COR-L47 (cell line): ENCODE measurements at regions not wholly inside any gene's neighbourhood (a gene's known extent, or its start where the extent isn't known, plus 50 kb on each side); places are given as distances from the start of the nearest gene placed in this dataset.

Source experiments
- DNase-seq: peaks from one replicate; lab custom pipeline; 2025; lab: John Stamatoyannopoulos, UW

DNA sequence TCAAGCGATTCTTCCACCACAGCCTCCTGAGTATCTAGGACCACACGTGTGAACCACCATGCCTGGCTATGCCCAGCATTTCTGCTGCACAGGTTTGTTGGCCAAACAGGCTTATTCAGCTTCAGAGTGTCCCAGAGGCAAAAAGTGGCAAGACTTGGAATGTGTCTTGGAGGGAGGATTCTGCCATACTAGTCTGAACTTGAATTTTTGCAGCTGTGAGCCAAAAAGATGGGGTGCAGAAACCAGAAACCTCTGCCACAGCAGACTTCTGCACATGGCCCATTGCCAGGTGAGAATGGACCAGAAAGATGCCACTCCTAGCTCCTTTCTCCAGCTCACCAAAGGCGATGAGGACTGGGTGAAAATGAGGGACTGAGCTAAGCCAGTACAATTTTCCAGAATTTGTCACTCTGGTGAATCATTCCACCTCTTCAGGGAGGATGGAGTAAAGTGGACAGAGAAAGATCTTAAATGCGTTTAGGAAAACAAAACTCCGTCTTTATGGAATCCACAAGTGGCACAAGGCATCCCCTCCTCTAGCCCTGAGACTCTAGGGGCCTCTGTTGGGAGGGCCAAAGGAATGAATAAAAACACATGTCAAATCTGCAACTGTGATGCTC, 369.1 kb upstream of the CLNK start:
- no peak for DNase-seq

DNA sequence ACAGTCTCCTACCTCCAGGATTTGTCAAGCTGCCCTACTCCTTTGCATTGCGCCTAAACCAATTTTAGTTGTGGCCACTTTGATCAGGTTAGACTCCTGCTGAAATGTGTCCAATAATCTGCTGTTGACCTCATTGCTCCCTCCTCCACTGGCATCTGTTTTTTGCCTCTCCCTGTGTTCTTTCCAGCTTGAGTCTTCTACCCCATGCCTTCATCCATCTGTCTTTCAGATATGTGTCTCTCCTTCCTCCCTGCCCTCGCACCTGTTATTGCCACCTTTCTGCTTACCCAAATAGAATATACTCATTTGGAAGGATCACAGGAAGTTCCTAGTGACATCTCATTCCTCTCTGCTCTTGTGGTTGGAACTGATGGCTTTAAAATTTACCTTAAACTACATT, 366.6 kb upstream of the CLNK start:
- DNase-seq = no peak

DNA sequence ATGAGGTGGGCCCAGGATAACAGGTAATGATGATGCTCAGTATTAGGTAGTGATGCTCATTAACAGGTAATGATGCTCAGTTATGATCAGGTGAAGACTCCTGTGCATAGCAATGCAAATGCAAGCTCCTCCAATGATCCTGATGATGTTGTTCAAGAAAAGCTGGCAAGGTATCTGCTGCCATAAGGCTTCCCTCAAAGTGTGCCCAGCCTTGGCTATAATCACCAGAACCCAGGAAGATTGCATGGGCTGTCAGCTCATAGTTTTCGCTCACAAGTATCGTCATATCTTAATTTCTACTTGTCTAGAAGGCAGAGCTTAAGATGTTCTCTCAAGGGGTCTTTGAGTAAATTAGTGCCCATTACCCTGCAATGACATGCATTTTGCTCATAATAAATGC, 366.2 kb upstream of the CLNK start:
- no peak for DNase-seq

DNA sequence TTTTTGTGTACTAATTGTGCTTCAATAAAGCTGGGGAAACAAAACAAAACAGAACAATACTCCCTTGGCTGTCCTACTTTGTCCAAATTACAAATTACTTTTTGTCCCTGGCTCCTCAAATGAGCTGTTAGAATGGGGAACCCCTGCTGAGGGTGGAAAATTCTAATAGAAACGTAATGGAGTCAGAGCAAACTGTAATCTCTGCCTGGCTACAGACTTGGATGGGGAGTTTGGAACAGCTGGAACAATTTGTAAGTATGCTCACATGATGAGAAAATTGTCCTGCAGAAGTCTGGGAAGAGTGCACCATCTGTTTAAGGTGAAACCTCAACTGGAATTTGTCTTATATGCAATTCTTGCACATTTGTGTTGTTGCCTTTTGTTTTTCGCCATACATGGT, 364.4 kb upstream of the CLNK start:
- DNase-seq = no peak

DNA sequence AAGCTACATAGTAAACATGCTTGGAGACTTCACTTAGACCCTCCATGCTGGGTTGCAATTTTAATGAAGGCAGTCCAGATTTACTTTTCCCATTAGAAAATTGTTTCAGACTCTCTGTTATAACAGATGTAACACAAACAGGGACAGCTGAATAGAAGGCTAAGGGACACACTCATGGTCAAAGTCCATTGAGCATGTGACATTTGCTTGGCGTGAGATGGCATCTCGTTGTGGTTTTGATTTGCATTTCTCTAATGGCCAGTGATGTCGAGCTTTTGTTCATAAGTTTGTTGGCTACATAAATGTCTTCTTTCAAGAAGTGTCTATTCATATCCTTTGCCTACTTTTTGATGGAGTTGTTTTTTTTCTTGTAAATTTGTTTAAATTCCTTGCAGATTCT, 358.2 kb upstream of the CLNK start:
- no peak for DNase-seq

- no peak for DNase-seq
Observed at GRCh38 chr4:11039634-11040131, 355.1 kb upstream of the CLNK start.

DNA sequence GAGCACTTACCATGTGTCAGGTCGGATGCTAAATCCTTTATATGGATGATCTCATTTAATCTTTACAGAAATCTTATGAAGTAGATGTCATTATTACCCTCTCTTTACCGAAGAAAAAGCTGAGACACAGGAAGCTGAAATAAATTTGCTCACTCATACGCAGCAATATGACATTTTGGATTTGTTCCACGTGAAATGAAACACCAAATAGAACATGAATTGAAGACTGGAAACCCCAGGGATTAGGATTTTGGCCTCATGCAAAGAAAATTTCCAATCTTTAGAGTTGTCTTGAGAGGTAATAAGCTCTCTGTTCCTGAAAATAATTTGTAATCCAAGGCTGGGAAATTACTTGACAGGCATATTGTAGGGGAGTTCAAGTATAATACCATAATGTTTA, 354.4 kb upstream of the CLNK start:
- DNase-seq = no peak

DNA sequence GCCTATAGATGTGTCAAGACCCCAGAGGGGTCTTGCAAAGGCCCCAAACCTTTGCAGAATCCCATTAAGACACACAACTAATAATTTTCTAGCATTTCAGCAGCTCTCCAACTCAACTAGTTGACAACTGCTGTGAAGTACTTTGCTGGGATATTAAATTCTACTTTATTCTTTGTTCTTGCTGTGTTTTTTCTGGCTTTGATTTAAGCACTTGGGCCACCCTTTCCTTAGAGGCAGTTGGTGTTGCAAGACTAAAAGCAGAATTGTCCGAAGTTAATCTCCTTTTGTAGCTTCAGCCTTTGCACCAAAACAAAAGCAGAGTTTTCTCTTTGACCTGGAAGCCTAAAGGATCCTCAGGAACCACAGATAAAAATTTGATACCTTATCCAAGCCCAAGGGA, 353.1 kb upstream of the CLNK start:
- no peak for DNase-seq

DNA sequence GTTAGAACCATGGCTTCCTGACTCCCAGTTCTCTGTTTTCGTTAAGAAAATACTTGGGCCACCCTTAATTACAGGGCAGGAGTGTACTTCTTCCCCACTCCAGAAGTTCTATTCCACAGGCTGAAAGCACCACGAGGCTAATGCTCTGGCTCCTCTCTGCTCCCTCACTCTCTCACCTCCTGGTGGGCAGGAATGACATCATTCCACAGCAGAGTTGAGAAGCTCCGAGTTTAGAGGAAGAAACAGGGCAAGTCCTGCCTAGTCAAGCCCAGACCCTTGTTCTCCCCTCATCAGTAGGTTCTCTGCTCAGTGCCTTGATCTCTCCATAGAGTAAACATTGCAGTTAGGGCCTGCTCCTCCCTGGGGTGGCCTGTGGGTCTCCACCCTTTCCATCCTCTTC, 343.8 kb upstream of the CLNK start:
- DNase-seq = no peak

GRCh38 chr4:11021333-11021732, 336.8 kb upstream of the CLNK start:
- DNase-seq = no peak

GRCh38 chr4:11019451-11020240, 335.1 kb upstream of the CLNK start:
- DNase-seq = no peak

DNA sequence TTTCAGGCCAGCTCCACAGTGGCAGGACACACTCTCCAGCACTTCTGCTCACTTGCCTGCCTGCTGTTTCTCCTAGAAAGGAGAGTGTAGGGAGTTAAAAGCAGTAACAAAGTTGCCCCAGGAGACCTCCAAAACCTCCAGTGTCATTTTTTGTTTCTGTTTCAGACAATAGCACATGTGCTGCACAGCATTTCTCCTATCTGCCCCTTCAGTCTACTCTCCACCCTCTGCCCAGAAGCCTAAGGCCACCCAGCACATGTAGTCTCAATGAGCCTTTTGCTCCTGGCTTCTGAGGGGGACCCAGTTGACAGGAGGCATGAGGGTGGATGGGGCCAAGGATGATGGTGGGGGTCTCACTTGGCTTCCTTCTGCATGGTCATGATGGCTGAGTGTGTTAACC, 329.6 kb upstream of the CLNK start:
- DNase-seq = no peak

DNA sequence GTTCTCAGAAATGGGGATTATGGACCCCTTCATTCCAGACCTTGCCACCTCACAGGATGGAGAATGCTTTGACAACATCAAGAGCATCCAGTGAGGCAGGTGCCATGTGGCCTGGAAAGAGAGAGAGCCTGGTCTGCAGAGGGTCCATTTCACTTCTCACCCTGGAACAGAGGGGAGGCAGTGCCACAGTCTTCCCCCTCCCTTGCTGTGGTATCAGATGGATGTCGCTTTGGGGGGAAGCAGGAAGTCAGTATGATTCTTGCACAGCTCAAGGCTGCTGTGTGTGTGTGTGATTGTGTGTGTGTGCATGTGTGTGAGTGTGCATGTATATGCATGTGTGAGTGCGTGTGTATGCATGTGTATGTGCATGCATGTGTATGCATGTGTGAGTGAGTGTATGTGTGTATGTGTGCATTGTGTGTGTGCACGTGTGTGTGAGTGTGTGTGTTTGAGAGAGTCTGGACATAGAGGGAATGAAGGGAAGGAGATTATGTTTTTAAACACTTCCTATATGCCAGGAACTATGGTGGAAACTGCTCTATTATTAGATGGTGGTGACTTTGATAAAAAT, 328.6 kb upstream of the CLNK start:
- no peak for DNase-seq

- DNase-seq = no peak
Observed at GRCh38 chr4:11011249-11011648, 326.7 kb upstream of the CLNK start.

DNA sequence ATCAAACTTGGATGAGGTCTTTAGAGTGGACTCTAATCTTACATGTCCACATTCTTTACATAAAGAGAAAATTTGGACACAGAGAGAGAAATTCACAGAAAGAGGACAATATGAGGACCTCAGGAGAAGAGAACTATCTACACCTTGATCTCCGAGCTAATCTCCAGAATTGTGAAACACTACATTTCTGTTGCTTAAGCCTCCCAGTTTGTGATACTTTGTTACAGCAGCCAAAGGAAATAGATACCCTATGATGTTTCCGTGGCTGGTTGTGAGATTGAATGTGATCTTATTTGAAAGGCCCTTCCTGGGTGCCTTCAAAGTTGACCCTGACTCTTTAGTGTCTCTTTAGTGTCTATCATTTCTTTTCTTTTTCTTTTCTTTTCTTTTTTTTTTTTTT, 326.1 kb upstream of the CLNK start:
- no peak for DNase-seq

DNA sequence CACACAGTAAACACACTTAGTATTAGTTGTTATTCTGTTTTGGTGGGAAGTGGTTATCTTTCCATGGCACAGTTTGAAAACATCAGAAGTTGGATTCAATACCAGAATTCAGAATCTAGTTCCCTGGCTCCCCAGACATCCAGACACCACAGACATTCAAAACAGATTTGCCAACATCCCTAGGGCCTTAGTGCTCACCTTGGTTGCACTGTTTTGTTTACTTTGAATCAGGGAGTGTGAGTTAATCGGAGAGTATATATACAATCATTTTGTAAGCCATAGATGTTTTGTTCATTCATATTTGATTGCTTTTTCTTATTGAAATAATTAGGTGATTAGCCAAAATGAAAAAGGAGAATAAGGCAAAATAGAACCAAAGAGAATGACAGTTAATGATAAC, 324.7 kb upstream of the CLNK start:
- no peak for DNase-seq

GRCh38 chr4:11005300-11005699, 320.7 kb upstream of the CLNK start:
- no peak for DNase-seq

DNA sequence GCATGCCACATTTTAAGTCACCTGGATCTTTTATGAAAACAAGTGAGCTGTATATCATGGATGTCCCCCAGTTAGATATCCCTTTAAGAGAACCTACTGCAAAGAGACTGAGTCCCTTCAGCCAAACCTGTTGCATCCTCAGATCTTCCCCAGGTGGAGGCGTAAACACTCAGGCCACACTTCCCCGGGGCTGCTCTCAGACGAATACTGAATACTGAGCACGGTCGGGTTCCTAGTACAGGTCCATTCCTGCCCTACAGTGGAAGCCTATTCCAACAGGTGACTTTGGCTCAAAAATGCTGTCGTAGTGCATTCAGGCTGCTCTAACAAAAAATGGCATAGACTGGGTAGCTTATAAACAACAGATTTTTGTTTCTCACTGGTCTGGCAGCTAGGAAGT, 320.2 kb upstream of the CLNK start:
- DNase-seq = no peak

- no peak for DNase-seq
Observed at GRCh38 chr4:11002961-11003360, 318.4 kb upstream of the CLNK start.

- DNase-seq = no peak
Observed at GRCh38 chr4:10998846-10999245, 314.3 kb upstream of the CLNK start.

GRCh38 chr4:10984815-10985214, 300.2 kb upstream of the CLNK start:
- no peak for DNase-seq

GRCh38 chr4:10983885-10984640, 299.5 kb upstream of the CLNK start:
- DNase-seq = no peak

- no peak for DNase-seq
Observed at GRCh38 chr4:10983268-10983667, 298.7 kb upstream of the CLNK start.
